Heart left ventricle (tissue), 13 donors: ENCODE measurements at regions not wholly inside any gene's neighbourhood (a gene's known extent, or its start where the extent isn't known, plus 50 kb on each side); places are given as distances from the start of the nearest gene placed in this dataset.

Experiments
- POLR2A ChIP-seq, 2 donors: fragments of 450-650 bp; IDR thresholded peaks; one replicate each; pipeline ENCODE4 v1.6.1; 2017; ENCODE audit warnings: antibody characterized with exemption in 2 of 2, mild to moderate bottlenecking in 2 of 2, moderate library complexity in 2 of 2
- TF ChIP-seq, protein P1 (sequence below), 12 donors: fragments of 200-600 bp; sonication (generic) in 4 of 12; IDR thresholded peaks; one replicate each; pipeline versions ENCODE4 v1.5.0 to v1.8.0; 2018 to 2022; ENCODE audit warnings: antibody characterized with exemption in 12 of 12, mild to moderate bottlenecking in 5 of 12
- donor health status: ischemic (EF 13 %, LVEDD 7.1; RV severe dilation, severe dysfunction).
- donor health status: DM: no; HTN: yes; CAD: no.
- donor health status: DM: no; HTN: no; CAD: no.
- donor health status: ischemic (EF 25% LVEDD 6.9; RV normal size, moderate dysfunction).
- donor health status: ischemic (EF 25% LVEDD 5.7; RV mildly dilated, moderate dysfunction).
- donor health status: ischemic (EF 35%, LVEDD 5.7; RV mildly dilated, moderate dysfunction).
- donor health status: nonischemic (EF 11% LVEDD 7.7; RV severe dilation, severe dysfunction).
- donor health status: DM: yes; HTN: yes; CAD: no.
- donor health status: PGD.
- donor health status: ischemic (EF 29% LVEDD 5.4; RV normal size, mild dysfunction).
- donor health status: nonischemic (EF 23%, LVEDD 6.1; RV moderate dilation, normal function).

GRCh38 chr7:101747879-101748345 is 69.5 kb upstream of the CUX1 start:
- TF ChIP-seq, protein P1, sequence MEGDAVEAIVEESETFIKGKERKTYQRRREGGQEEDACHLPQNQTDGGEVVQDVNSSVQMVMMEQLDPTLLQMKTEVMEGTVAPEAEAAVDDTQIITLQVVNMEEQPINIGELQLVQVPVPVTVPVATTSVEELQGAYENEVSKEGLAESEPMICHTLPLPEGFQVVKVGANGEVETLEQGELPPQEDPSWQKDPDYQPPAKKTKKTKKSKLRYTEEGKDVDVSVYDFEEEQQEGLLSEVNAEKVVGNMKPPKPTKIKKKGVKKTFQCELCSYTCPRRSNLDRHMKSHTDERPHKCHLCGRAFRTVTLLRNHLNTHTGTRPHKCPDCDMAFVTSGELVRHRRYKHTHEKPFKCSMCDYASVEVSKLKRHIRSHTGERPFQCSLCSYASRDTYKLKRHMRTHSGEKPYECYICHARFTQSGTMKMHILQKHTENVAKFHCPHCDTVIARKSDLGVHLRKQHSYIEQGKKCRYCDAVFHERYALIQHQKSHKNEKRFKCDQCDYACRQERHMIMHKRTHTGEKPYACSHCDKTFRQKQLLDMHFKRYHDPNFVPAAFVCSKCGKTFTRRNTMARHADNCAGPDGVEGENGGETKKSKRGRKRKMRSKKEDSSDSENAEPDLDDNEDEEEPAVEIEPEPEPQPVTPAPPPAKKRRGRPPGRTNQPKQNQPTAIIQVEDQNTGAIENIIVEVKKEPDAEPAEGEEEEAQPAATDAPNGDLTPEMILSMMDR (IDR thresholded peaks at IDR 0.05), result no peak
- no peak for TF ChIP-seq POLR2A (IDR thresholded peaks at IDR 0.05)
